ENCODE measurements at regions not wholly inside any gene's neighbourhood (a gene's known extent, or its start where the extent isn't known, plus 50 kb on each side); places are given as distances from the start of the nearest gene placed in this dataset.

- H3K4me3 Mint-ChIP-seq: no peak overlapping the region
Observed at GRCh38 chr4:165667969-165668368, 205.1 kb upstream of the TLL1 start.

GRCh38 chr4:165668694-165669093, 204.3 kb upstream of the TLL1 start:
- Mint-ChIP-seq H3K36me3 (ENCODE audit: low read depth) (no peaks in the 10 kb centered on the region), H3K9me3 (no peaks in the 10 kb centered on the region), H3K4me1 (no peaks in the 10 kb centered on the region), H3K27me3 (no peaks in the 10 kb centered on the region), H3K27ac (no peak overlapping the region), H3K4me3 (no peak overlapping the region)
- DNase-seq: no peak
- intact Hi-C loops (cut with micrococcal nuclease): no loop called here

More at GRCh38 chr4:165667969-165668368, 205.1 kb upstream of the TLL1 start:
- Mint-ChIP-seq H3K27me3 (no peaks in the 10 kb centered on the region), H3K36me3 (ENCODE audit: low read depth) (no peaks in the 10 kb centered on the region), H3K9me3 (no peaks in the 10 kb centered on the region), H3K4me1 (no peaks in the 10 kb centered on the region), H3K27ac (no peak overlapping the region)
- no peak for DNase-seq
- intact Hi-C loops (cut with micrococcal nuclease): no loop called here

GRCh38 chr4:165677081-165677480, 196.0 kb upstream of the TLL1 start:
- no peaks in the 10 kb centered on the region for H3K9me3 Mint-ChIP-seq
- no peaks in the 10 kb centered on the region for H3K4me1 Mint-ChIP-seq
- no peak overlapping the region for H3K4me3 Mint-ChIP-seq
- no peak for DNase-seq
- H3K36me3 Mint-ChIP-seq (ENCODE audit: low read depth): no peaks in the 10 kb centered on the region
- H3K27ac Mint-ChIP-seq: no peak overlapping the region
- no peaks in the 10 kb centered on the region for H3K27me3 Mint-ChIP-seq
- intact Hi-C loops (cut with micrococcal nuclease): no loop called here

GRCh38 chr4:165678236-165678935, 194.7 kb upstream of the TLL1 start:
- no peaks in the 10 kb centered on the region for H3K27me3 Mint-ChIP-seq
- DNase-seq: no peak
- H3K27ac Mint-ChIP-seq: no peak overlapping the region
- no peaks in the 10 kb centered on the region for H3K9me3 Mint-ChIP-seq
- H3K4me3 Mint-ChIP-seq: no peak overlapping the region
- no peaks in the 10 kb centered on the region for H3K36me3 Mint-ChIP-seq (ENCODE audit: low read depth)
- intact Hi-C loops (cut with micrococcal nuclease): no loop called here
- no peaks in the 10 kb centered on the region for H3K4me1 Mint-ChIP-seq

GRCh38 chr4:165678936-165679325, 194.1 kb upstream of the TLL1 start:
- Mint-ChIP-seq H3K4me1 (no peaks in the 10 kb centered on the region), H3K9me3 (no peaks in the 10 kb centered on the region), H3K36me3 (ENCODE audit: low read depth) (no peaks in the 10 kb centered on the region), H3K27me3 (no peaks in the 10 kb centered on the region), H3K27ac (no peak overlapping the region), H3K4me3 (no peak overlapping the region)
- no peak for DNase-seq
- intact Hi-C loops (cut with micrococcal nuclease): no loop called here

GRCh38 chr4:165680821-165681220, 192.2 kb upstream of the TLL1 start:
- Mint-ChIP-seq H3K4me3 (no peak overlapping the region), H3K36me3 (ENCODE audit: low read depth) (no peaks in the 10 kb centered on the region), H3K9me3 (no peaks in the 10 kb centered on the region), H3K27me3 (no peaks in the 10 kb centered on the region), H3K4me1 (no peaks in the 10 kb centered on the region), H3K27ac (no peak overlapping the region)
- intact Hi-C loops (cut with micrococcal nuclease): no loop called here
- no peak for DNase-seq

- H3K27me3 Mint-ChIP-seq: no peaks in the 10 kb centered on the region
- H3K36me3 Mint-ChIP-seq (ENCODE audit: low read depth): no peaks in the 10 kb centered on the region
- DNase-seq: no peak
- no peaks in the 10 kb centered on the region for H3K9me3 Mint-ChIP-seq
- intact Hi-C loops (cut with micrococcal nuclease): no loop called here
- H3K4me3 Mint-ChIP-seq: no peak overlapping the region
- no peak overlapping the region for H3K27ac Mint-ChIP-seq
- H3K4me1 Mint-ChIP-seq: no peaks in the 10 kb centered on the region
Observed at GRCh38 chr4:165682611-165683010, 190.4 kb upstream of the TLL1 start.

GRCh38 chr4:165684177-165684805, 188.7 kb upstream of the TLL1 start:
- no peak overlapping the region for H3K4me3 Mint-ChIP-seq
- no peaks in the 10 kb centered on the region for H3K9me3 Mint-ChIP-seq
- no peaks in the 10 kb centered on the region for H3K36me3 Mint-ChIP-seq (ENCODE audit: low read depth)
- intact Hi-C loops (cut with micrococcal nuclease): no loop called here
- DNase-seq: no peak
- no peaks in the 10 kb centered on the region for H3K4me1 Mint-ChIP-seq
- no peak overlapping the region for H3K27ac Mint-ChIP-seq
- no peaks in the 10 kb centered on the region for H3K27me3 Mint-ChIP-seq

- no peaks in the 10 kb centered on the region for H3K36me3 Mint-ChIP-seq (ENCODE audit: low read depth)
- H3K4me1 Mint-ChIP-seq: no peaks in the 10 kb centered on the region
Observed at GRCh38 chr4:165686756-165687155, 186.3 kb upstream of the TLL1 start.

GRCh38 chr4:165689159-165689558, 183.9 kb upstream of the TLL1 start:
- H3K4me1 Mint-ChIP-seq: no peaks in the 10 kb centered on the region
- no peaks in the 10 kb centered on the region for H3K9me3 Mint-ChIP-seq
- no peaks in the 10 kb centered on the region for H3K27me3 Mint-ChIP-seq
- no peak overlapping the region for H3K4me3 Mint-ChIP-seq
- intact Hi-C loops (cut with micrococcal nuclease): no loop called here
- no peak for DNase-seq
- no peak overlapping the region for H3K27ac Mint-ChIP-seq
- H3K36me3 Mint-ChIP-seq (ENCODE audit: low read depth): no peaks in the 10 kb centered on the region

More at GRCh38 chr4:165686756-165687155, 186.3 kb upstream of the TLL1 start:
- no peaks in the 10 kb centered on the region for H3K27me3 Mint-ChIP-seq
- no peak overlapping the region for H3K4me3 Mint-ChIP-seq
- H3K9me3 Mint-ChIP-seq: no peaks in the 10 kb centered on the region
- H3K27ac Mint-ChIP-seq: no peak overlapping the region
- intact Hi-C loops (cut with micrococcal nuclease): no loop called here
- no peak for DNase-seq

GRCh38 chr4:165692082-165692481, 181.0 kb upstream of the TLL1 start:
- H3K27me3 Mint-ChIP-seq: no peaks in the 10 kb centered on the region
- DNase-seq: no peak
- no peak overlapping the region for H3K4me3 Mint-ChIP-seq
- intact Hi-C loops (cut with micrococcal nuclease): no loop called here
- H3K9me3 Mint-ChIP-seq: no peaks in the 10 kb centered on the region
- no peaks in the 10 kb centered on the region for H3K36me3 Mint-ChIP-seq (ENCODE audit: low read depth)
- no peaks in the 10 kb centered on the region for H3K4me1 Mint-ChIP-seq
- H3K27ac Mint-ChIP-seq: no peak overlapping the region

GRCh38 chr4:165698272-165698671, 174.8 kb upstream of the TLL1 start:
- no peak for DNase-seq
- Mint-ChIP-seq H3K4me3 (no peak overlapping the region), H3K9me3 (no peaks in the 10 kb centered on the region), H3K4me1 (no peaks in the 10 kb centered on the region), H3K27ac (no peak overlapping the region), H3K27me3 (no peaks in the 10 kb centered on the region), H3K36me3 (ENCODE audit: low read depth) (no peaks in the 10 kb centered on the region)
- intact Hi-C loops (cut with micrococcal nuclease): no loop called here

GRCh38 chr4:165699055-165699454, 174.0 kb upstream of the TLL1 start:
- no peaks in the 10 kb centered on the region for H3K4me1 Mint-ChIP-seq
- DNase-seq: no peak
- no peaks in the 10 kb centered on the region for H3K9me3 Mint-ChIP-seq
- no peak overlapping the region for H3K4me3 Mint-ChIP-seq
- H3K36me3 Mint-ChIP-seq (ENCODE audit: low read depth): no peaks in the 10 kb centered on the region
- H3K27me3 Mint-ChIP-seq: no peaks in the 10 kb centered on the region
- no peak overlapping the region for H3K27ac Mint-ChIP-seq
- intact Hi-C loops (cut with micrococcal nuclease): no loop called here

- Mint-ChIP-seq H3K27me3 (no peaks in the 10 kb centered on the region), H3K4me3 (no peak overlapping the region), H3K9me3 (no peaks in the 10 kb centered on the region), H3K36me3 (ENCODE audit: low read depth) (no peaks in the 10 kb centered on the region), H3K4me1 (no peaks in the 10 kb centered on the region), H3K27ac (no peak overlapping the region)
- DNase-seq: no peak
- intact Hi-C loops (cut with micrococcal nuclease): loop anchor here (2.0 kb wide), 1 partner anchor 164 kb away; no protein-coding TSS in a partner anchor
Observed at GRCh38 chr4:165700855-165701254, 172.2 kb upstream of the TLL1 start.

GRCh38 chr4:165707128-165707527, 165.9 kb upstream of the TLL1 start:
- intact Hi-C loops (cut with micrococcal nuclease): no loop called here
- no peaks in the 10 kb centered on the region for H3K27me3 Mint-ChIP-seq
- DNase-seq: no peak
- no peak overlapping the region for H3K27ac Mint-ChIP-seq
- no peaks in the 10 kb centered on the region for H3K9me3 Mint-ChIP-seq
- H3K4me1 Mint-ChIP-seq: no peaks in the 10 kb centered on the region
- H3K4me3 Mint-ChIP-seq: no peak overlapping the region
- H3K36me3 Mint-ChIP-seq (ENCODE audit: low read depth): no peaks in the 10 kb centered on the region
